ENCODE measurements at regions not wholly inside any gene's neighbourhood (a gene's known extent, or its start where the extent isn't known, plus 50 kb on each side); places are given as distances from the start of the nearest gene placed in this dataset.

DNA sequence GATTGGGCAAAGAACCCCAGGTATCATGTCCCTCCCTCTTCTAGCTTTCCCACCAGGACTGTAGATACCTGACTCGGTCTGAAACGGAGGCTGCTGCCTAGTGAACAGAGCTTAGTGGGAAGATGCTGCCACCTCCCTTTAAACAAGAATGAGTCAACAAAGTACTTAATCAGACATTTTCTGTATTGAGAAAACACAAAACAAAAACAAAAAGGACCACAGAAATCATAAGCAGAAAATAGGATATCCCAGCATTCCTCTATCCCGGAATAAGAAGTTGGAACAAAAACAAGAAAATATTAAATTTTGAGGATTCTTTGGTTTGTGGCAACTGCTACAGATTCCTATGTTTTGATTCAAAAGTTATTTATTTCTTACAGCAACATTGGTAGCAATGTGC, 51.7 kb upstream of the COL8A1 start:
- Histone ChIP-seq H3K4me1 (no peaks in the 10 kb centered on the region), H3K4me3 (no peak overlapping the region), H3K27me3 (no peaks in the 10 kb centered on the region), H3K27ac (no peak overlapping the region), H3K36me3 (no peaks in the 10 kb centered on the region), H3K9me3 (no peaks in the 10 kb centered on the region)
- no peak for TF ChIP-seq POLR2A (IDR thresholded peaks at IDR 0.05)
- TF ChIP-seq, protein P1, sequence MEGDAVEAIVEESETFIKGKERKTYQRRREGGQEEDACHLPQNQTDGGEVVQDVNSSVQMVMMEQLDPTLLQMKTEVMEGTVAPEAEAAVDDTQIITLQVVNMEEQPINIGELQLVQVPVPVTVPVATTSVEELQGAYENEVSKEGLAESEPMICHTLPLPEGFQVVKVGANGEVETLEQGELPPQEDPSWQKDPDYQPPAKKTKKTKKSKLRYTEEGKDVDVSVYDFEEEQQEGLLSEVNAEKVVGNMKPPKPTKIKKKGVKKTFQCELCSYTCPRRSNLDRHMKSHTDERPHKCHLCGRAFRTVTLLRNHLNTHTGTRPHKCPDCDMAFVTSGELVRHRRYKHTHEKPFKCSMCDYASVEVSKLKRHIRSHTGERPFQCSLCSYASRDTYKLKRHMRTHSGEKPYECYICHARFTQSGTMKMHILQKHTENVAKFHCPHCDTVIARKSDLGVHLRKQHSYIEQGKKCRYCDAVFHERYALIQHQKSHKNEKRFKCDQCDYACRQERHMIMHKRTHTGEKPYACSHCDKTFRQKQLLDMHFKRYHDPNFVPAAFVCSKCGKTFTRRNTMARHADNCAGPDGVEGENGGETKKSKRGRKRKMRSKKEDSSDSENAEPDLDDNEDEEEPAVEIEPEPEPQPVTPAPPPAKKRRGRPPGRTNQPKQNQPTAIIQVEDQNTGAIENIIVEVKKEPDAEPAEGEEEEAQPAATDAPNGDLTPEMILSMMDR (IDR thresholded peaks at IDR 0.05), result no peak
- DNase-seq, result no peak

DNA sequence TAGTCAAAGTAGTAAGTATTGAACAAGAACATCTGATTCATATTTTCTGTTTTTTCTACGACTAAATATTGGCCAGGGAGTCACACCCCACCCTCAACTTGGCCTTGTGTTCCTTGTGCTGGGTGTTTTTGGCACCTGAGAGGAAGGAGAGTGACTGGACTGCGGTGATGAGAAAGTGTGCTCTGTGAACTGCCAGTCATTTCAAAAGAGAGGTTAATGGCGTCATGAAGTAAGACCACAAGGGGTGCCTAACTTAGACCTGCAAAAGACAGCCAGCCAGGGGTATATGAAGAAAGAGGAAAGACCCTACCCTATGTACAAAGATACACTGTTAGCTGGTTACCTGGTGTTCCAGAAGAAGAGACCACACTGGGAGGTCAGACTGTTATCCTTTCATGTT, 58.4 kb upstream of the COL8A1 start:
- no peaks in the 10 kb centered on the region for H3K27me3 ChIP-seq
- no peaks in the 10 kb centered on the region for H3K36me3 ChIP-seq
- TF ChIP-seq, protein P1 (IDR thresholded peaks at IDR 0.05), result no peak
- TF ChIP-seq POLR2A (IDR thresholded peaks at IDR 0.05), result no peak
- H3K4me1 ChIP-seq, result no peaks in the 10 kb centered on the region
- no peak overlapping the region for H3K4me3 ChIP-seq
- DNase-seq, result no peak
- H3K9me3 ChIP-seq, result no peaks in the 10 kb centered on the region
- H3K27ac ChIP-seq, result no peak overlapping the region

DNA sequence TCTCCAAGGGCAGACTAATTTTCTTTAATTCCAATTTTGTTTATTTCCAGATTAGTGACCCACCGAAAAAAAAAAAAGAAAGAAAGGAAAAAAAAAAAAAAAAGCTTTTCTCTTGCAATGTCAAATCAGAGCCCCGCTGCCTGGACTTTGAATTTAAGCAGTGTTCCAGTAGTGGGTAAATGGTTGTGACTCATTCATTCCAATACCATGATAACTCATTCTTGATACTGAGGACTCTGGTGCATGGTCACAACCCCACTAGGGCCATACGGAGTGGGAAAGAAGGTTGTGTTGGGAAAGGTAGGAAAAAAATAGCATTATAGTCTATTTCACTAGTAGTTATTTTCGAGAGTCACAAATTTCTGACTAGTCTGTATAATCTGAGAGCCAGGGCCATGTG, 59.1 kb upstream of the COL8A1 start:
- TF ChIP-seq, protein P1 (IDR thresholded peaks at IDR 0.05), result no peak
- TF ChIP-seq POLR2A (IDR thresholded peaks at IDR 0.05), result no peak
- no peak for DNase-seq

DNA sequence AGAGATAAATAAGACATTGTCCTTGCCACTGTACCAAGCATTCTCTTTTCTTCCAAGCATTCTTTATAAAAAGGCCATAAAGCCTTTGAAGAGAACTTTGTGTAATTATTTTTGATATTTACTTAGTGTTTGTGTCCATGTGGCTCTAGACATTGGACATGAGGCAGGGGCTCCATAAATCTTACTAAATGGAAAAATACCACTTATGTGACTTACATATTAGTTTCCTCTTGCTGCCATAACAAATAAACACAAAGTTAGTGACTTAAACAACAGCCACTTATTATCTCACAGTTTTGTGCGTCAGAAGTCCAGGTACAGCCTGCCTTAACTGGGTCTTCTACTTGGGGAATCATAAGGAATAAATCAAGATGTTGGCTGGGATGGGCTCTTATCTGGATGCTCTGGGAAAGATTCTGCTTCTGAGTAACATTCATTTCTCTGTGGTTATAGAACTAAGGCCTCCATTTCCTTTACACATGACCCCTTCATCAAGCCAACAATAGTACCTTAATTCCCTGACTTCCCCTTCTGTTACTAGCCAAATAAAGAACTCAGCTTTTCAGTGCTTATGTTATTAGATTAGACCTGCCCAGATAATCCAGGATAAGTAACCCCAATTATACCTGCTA, 59.9 kb upstream of the COL8A1 start:
- no peak for DNase-seq
- no peaks in the 10 kb centered on the region for H3K36me3 ChIP-seq
- no peaks in the 10 kb centered on the region for H3K4me1 ChIP-seq
- no peak overlapping the region for H3K27ac ChIP-seq
- no peaks in the 10 kb centered on the region for H3K9me3 ChIP-seq
- no peaks in the 10 kb centered on the region for H3K27me3 ChIP-seq
- no peak for TF ChIP-seq POLR2A (IDR thresholded peaks at IDR 0.05)
- TF ChIP-seq, protein P1 (IDR thresholded peaks at IDR 0.05), result no peak
- no peak overlapping the region for H3K4me3 ChIP-seq

More for the DNA sequence above, 59.1 kb upstream of the COL8A1 start:
- H3K4me3 ChIP-seq, result no peak overlapping the region
- H3K27ac ChIP-seq, result no peak overlapping the region
- H3K36me3 ChIP-seq, result no peaks in the 10 kb centered on the region
- no peaks in the 10 kb centered on the region for H3K27me3 ChIP-seq
- H3K4me1 ChIP-seq, result no peaks in the 10 kb centered on the region
- no peaks in the 10 kb centered on the region for H3K9me3 ChIP-seq

DNA sequence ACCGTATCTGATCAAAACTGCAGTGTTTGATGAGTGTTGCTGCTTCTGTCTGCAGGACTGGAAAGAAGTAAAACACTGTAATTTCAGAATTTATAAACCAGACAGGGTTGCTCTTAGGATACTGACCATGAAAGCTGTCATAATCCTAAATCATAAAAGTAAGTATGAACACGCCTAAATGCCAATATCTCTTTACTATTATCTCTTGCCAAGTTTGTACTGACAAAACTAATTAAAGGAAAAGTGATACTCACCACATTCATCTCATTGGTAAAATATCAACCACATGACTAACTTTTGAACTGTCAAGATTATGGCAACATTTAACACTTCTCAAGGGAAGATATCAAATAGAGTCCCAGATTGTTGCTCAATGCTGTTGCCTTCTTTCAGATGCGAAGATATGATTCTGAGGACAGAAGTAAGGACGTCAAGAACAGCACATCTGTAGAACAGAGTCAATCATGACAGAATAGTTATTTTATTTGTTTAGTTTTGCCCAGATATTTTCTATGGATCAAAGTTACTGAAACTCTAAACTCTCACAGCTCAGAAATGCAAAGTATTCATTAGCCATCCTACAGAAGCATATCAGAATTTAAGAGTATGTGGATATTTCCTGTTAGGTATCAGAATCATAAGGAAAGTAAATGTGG, 61.4 kb upstream of the COL8A1 start:
- no peak overlapping the region for H3K27ac ChIP-seq
- H3K36me3 ChIP-seq, result no peaks in the 10 kb centered on the region
- H3K4me1 ChIP-seq, result no peaks in the 10 kb centered on the region
- no peaks in the 10 kb centered on the region for H3K9me3 ChIP-seq
- no peaks in the 10 kb centered on the region for H3K27me3 ChIP-seq
- no peak overlapping the region for H3K4me3 ChIP-seq
- DNase-seq, result no peak
- TF ChIP-seq POLR2A (IDR thresholded peaks at IDR 0.05), result no peak
- TF ChIP-seq, protein P1 (IDR thresholded peaks at IDR 0.05), result no peak

Measured in Peyer's patch (tissue), 4 donors.